Effector memory CD4-positive, alpha-beta T cell (primary cell): ENCODE measurements at regions not wholly inside any gene's neighbourhood (a gene's known extent, or its start where the extent isn't known, plus 50 kb on each side); places are given as distances from the start of the nearest gene placed in this dataset.

Experiments used
- DNase-seq, 3 donors: peaks; one replicate each; pipeline ENCODE4 v3.0.0-alpha.2; 2020
- H3K27ac ChIP-seq: 2 replicates; pipeline ENCODE4 v1.7.0; 2013; ENCODE audit warnings: mild to moderate bottlenecking, low read length, moderate library complexity; ENCODE audit not compliant: insufficient read depth, poor library complexity, severe bottlenecking
- H3K27me3 ChIP-seq: replicated peaks from 2 replicates; pipeline ENCODE4 v1.7.0; 2013; ENCODE audit warnings: mild to moderate bottlenecking, low read length; ENCODE audit not compliant: insufficient read depth, control insufficient read depth, poor library complexity, severe bottlenecking
- H3K36me3 ChIP-seq: 2 replicates; pipeline ENCODE4 v1.7.0; 2013; ENCODE audit warnings: mild to moderate bottlenecking, low read length, moderate library complexity; ENCODE audit not compliant: control insufficient read depth, insufficient read depth
- H3K4me1 ChIP-seq: 2 replicates; pipeline ENCODE4 v1.7.0; 2013; ENCODE audit warnings: low read length, mild to moderate bottlenecking; ENCODE audit not compliant: control insufficient read depth, insufficient read depth, poor library complexity, severe bottlenecking
- H3K4me3 ChIP-seq: 2 replicates; pipeline ENCODE4 v1.7.0; 2013; ENCODE audit warnings: low read length, low read depth, mild to moderate bottlenecking; ENCODE audit not compliant: insufficient read depth, poor library complexity, severe bottlenecking
- H3K9me3 ChIP-seq: 2 replicates; pipeline ENCODE4 v1.7.0; 2013; ENCODE audit warnings: mild to moderate bottlenecking, low read length, moderate library complexity; ENCODE audit not compliant: control insufficient read depth

DNA sequence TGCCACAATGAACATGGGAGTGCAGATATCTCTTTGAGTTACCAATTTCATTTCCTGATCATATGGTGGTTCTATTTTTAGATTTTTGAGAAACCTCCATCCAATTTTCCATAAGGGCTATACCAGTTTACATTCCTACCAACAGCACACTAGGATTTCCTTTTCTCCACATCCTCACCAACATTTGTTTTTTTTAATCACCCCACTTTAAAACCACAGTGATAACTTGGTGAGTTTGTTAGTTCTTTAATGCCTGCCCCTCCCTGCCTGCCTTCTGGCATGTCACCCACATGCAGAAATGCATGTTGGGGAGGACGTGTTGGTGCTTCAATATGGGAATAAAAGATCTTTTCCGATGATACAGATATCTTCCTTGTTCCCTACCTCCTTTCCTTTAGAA is 167.9 kb downstream of the CAND1 start:
- Histone ChIP-seq H3K4me3 (no peak overlapping the region), H3K27me3 (no peaks in the 10 kb centered on the region), H3K9me3 (no peaks in the 10 kb centered on the region), H3K27ac (no peak overlapping the region), H3K36me3 (no peaks in the 10 kb centered on the region), H3K4me1 (peaks cover 8% of the 10 kb centered on the region)
- DNase-seq, result no peak

GRCh38 chr12:67439611-67440010 is 170.5 kb downstream of the CAND1 start:
- no peaks in the 10 kb centered on the region for H3K27me3 ChIP-seq
- no peak overlapping the region for H3K4me3 ChIP-seq
- H3K27ac ChIP-seq, result no peak overlapping the region
- peaks cover 11% of the 10 kb centered on the region for H3K4me1 ChIP-seq
- DNase-seq, result no peak
- H3K9me3 ChIP-seq, result no peaks in the 10 kb centered on the region
- H3K36me3 ChIP-seq, result no peaks in the 10 kb centered on the region

- peak; percentile 29 to 57 (median 42) for DNase-seq
- no peak overlapping the region for H3K4me3 ChIP-seq
Observed at GRCh38 chr12:67441736-67442346, 172.7 kb downstream of the CAND1 start.

GRCh38 chr12:67442347-67442841 is 173.2 kb downstream of the CAND1 start:
- Histone ChIP-seq H3K27me3 (no peaks in the 10 kb centered on the region), H3K36me3 (no peaks in the 10 kb centered on the region), H3K9me3 (no peaks in the 10 kb centered on the region), H3K4me3 (no peak overlapping the region), H3K27ac (no peak overlapping the region), H3K4me1 (peaks cover 11% of the 10 kb centered on the region)
- DNase-seq, result no peak

More at GRCh38 chr12:67441736-67442346, 172.7 kb downstream of the CAND1 start:
- Histone ChIP-seq H3K36me3 (no peaks in the 10 kb centered on the region), H3K4me1 (peaks cover 11% of the 10 kb centered on the region), H3K9me3 (no peaks in the 10 kb centered on the region), H3K27me3 (no peaks in the 10 kb centered on the region), H3K27ac (no peak overlapping the region)

GRCh38 chr12:67442896-67443295 is 173.7 kb downstream of the CAND1 start:
- no peak for DNase-seq
- H3K27ac ChIP-seq, result no peak overlapping the region
- no peaks in the 10 kb centered on the region for H3K36me3 ChIP-seq
- H3K4me1 ChIP-seq, result peaks cover 11% of the 10 kb centered on the region
- no peaks in the 10 kb centered on the region for H3K27me3 ChIP-seq
- H3K4me3 ChIP-seq, result no peak overlapping the region
- H3K9me3 ChIP-seq, result no peaks in the 10 kb centered on the region

- H3K27me3 ChIP-seq, result no peaks in the 10 kb centered on the region
- no peaks in the 10 kb centered on the region for H3K9me3 ChIP-seq
- no peak for DNase-seq
- H3K27ac ChIP-seq, result no peak overlapping the region
- peaks cover 19% of the 10 kb centered on the region for H3K4me1 ChIP-seq
- no peak overlapping the region for H3K4me3 ChIP-seq
- no peaks in the 10 kb centered on the region for H3K36me3 ChIP-seq
Observed at GRCh38 chr12:67444542-67444941, 175.4 kb downstream of the CAND1 start.

DNA sequence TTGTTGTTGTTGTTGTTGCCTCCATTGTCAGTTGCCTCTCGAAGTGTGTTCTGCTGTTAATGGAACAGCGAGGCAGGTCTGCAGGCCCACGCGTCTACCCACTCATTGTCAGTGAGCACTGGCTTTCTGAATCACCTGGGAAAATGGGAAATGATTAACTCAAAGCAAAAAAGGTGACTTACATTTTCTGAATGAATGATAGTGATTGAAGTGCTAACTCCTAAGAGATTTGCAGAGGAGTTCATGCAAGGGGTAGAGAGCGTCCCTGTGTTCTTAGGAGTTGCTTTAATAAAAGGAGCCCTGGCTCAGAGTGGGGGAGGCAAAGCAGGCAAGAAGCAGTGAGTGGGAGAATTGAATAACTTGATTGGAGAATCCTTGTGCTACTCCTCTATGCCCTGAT is 177.6 kb downstream of the CAND1 start:
- H3K4me1 ChIP-seq, result peaks cover 19% of the 10 kb centered on the region
- no peaks in the 10 kb centered on the region for H3K27me3 ChIP-seq
- H3K27ac ChIP-seq, result no peak overlapping the region
- H3K9me3 ChIP-seq, result no peaks in the 10 kb centered on the region
- H3K4me3 ChIP-seq, result no peak overlapping the region
- H3K36me3 ChIP-seq, result no peaks in the 10 kb centered on the region
- DNase-seq, result no peak

GRCh38 chr12:67447180-67447579 is 178.0 kb downstream of the CAND1 start:
- Histone ChIP-seq H3K4me3 (no peak overlapping the region), H3K27ac (no peak overlapping the region), H3K9me3 (no peaks in the 10 kb centered on the region), H3K4me1 (peaks cover 15% of the 10 kb centered on the region), H3K27me3 (no peaks in the 10 kb centered on the region), H3K36me3 (no peaks in the 10 kb centered on the region)
- no peak for DNase-seq

GRCh38 chr12:67449591-67450052 is 180.5 kb downstream of the CAND1 start:
- H3K9me3 ChIP-seq, result no peaks in the 10 kb centered on the region
- H3K27ac ChIP-seq, result no peak overlapping the region
- H3K36me3 ChIP-seq, result no peaks in the 10 kb centered on the region
- H3K4me3 ChIP-seq, result no peak overlapping the region
- DNase-seq, result no peak
- H3K4me1 ChIP-seq, result peaks cover 14% of the 10 kb centered on the region
- no peaks in the 10 kb centered on the region for H3K27me3 ChIP-seq

DNA sequence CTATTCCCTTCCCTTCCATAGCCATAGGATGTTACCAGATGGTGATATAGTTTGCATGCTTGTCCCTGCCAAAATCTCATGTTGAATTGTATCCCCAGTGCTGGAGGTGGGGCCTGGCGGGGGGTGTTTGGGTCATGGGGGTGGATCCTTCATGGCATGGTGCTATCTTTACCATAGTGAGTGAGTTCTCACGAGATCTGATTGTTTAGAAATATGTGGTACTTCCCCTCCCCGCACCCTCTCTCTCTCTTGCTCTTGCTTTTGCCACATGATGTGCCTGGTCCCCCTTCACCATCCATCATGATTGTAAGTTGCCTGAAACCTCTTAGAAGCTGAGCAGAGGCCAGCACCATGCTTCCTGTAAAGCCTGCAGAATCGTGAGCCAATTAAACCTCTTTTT is 181.3 kb downstream of the CAND1 start:
- DNase-seq, result no peak
- no peaks in the 10 kb centered on the region for H3K36me3 ChIP-seq
- no peak overlapping the region for H3K27ac ChIP-seq
- no peaks in the 10 kb centered on the region for H3K9me3 ChIP-seq
- H3K27me3 ChIP-seq, result no peaks in the 10 kb centered on the region
- H3K4me3 ChIP-seq, result no peak overlapping the region
- peaks cover 14% of the 10 kb centered on the region for H3K4me1 ChIP-seq
